Stimulated activated CD4-positive, alpha-beta T cell treated with anti-CD3 and anti-CD28 coated beads, Interleukin-4, amount 100 ng/mL, for 48 hours (primary cell): ENCODE measurements at regions not wholly inside any gene's neighbourhood (a gene's known extent, or its start where the extent isn't known, plus 50 kb on each side); places are given as distances from the start of the nearest gene placed in this dataset.
"Not testable (repeated sequence)": the region's sequence is repeated elsewhere in the genome, so short reads cannot be mapped to it uniquely, and the experiment has no call there.

Experiments used
- DNase-seq, 2 donors: peaks; one replicate each; pipeline ENCODE4 v3.0.0-alpha.2; 2020; ENCODE audit warnings: low read depth in 2 of 2

GRCh38 chr11:38582151-38582550, 1984.1 kb upstream of the RAG2 start:
- DNase-seq: no peak

- no peak for DNase-seq
These were observed 1979.7 kb upstream of the RAG2 start for GRCh38 chr11:38577769-38578168.

DNA sequence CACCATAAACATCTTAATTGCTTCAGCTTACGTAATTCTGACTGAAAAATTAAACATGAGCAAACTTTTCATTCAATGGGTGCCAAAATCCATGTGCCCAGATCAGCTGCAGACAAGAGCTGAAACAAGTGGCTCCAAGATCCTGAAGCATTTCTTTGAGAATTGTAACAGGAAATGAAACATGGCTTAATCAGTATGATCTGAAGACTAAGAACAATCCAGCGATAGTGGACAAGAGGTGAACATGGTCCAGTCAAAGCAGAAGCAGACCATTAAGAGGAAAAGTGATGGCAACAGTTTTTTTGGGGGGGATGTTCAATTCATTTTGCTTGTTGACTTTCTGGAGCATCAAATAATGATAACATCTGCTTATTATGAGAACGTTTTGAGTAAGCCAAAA, 1964.5 kb upstream of the RAG2 start:
- no peak for DNase-seq

GRCh38 chr11:38553148-38553547, 1955.1 kb upstream of the RAG2 start:
- no peak for DNase-seq

DNA sequence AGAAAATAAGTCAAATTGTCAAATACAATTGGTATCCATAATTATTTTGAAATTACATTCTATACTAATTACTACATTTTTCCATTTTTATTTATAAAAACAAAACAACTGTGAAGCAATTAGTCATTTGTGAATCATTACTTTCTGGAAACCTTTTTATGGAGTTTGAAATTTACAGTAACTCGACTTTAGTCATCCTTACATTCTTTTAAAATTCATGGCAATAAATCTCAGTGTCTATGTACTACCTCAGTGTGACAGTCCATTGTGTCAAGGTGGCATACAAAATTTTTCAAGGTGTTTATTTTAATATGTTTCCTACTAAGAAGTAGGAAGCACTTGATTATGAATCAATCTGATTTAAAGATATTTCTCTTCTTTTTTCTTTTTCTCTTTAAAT, 1949.4 kb upstream of the RAG2 start:
- DNase-seq: no peak

GRCh38 chr11:38543986-38544385, 1946.0 kb upstream of the RAG2 start:
- DNase-seq: no peak

- no peak for DNase-seq
These were observed 1945.3 kb upstream of the RAG2 start for GRCh38 chr11:38543311-38543710.

GRCh38 chr11:38538866-38539680, 1941.0 kb upstream of the RAG2 start:
- no peak for DNase-seq

DNA sequence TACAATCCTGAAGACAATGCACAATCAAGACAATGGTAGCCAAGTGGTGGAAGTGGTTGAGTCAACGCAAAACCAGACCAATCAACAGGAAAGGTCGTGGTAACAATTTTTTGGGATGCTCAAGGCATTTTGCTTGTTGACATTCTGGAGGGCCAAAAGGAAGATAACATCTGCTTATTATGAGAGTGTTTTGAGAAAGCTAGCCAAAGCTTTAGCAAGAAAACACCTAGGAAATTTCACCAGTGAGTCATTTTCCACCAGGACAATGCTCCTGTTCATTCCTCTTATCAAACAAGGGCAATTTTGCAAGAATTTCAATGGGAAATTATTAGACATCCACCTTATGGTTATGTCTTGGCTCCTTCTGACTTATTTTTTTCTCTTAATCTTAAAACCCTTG, 1932.2 kb upstream of the RAG2 start:
- no peak for DNase-seq

GRCh38 chr11:38524945-38525344, 1926.9 kb upstream of the RAG2 start:
- DNase-seq: no peak

GRCh38 chr11:38517991-38518390, 1920.0 kb upstream of the RAG2 start:
- no peak for DNase-seq

DNA sequence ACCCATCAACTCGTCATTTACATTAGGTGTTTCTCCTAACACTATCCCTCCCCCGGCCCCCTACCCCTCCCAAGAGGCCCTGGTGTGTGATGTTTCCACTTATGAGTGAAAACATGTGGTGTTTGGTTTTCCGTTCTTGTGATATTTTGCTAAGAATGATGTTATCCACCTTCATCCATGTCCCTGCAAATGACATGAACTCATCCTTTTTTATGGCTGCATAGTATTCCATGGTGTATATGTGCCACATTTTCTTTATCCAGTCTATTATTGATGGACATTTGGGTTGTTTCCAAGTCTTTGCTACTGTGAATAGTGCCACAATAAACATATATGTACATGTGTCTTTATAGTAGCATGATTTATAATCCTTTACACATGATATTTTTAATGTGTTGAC, 1914.8 kb upstream of the RAG2 start:
- not testable (repeated sequence) for DNase-seq

GRCh38 chr11:38510041-38510440, 1912.0 kb upstream of the RAG2 start:
- DNase-seq: no peak

DNA sequence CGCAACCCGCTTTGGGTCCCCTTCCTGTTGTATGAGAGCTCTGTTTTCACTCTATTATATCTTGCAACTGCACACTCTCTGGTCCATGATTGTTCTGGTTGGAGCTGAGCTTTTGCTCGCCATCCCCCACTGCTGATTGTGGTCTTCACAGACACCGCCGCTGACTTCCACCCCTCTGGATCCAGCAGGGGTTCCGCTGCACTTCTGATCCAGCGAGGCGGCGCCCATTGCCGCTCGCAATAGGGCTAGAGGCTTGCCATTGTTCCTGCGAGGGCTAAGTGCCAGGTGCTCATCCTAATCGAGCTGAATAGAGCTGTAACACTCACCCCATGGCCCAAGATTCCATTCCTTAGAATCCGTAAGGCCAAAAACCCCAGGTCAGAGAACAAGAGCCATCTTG, 1905.8 kb upstream of the RAG2 start:
- DNase-seq: no peak

GRCh38 chr11:38498721-38499120, 1900.7 kb upstream of the RAG2 start:
- no peak for DNase-seq

GRCh38 chr11:38491986-38492385, 1894.0 kb upstream of the RAG2 start:
- no peak for DNase-seq

GRCh38 chr11:38481391-38481790, 1883.4 kb upstream of the RAG2 start:
- DNase-seq: no peak

GRCh38 chr11:38476808-38477575, 1879.0 kb upstream of the RAG2 start:
- DNase-seq: no peak

DNA sequence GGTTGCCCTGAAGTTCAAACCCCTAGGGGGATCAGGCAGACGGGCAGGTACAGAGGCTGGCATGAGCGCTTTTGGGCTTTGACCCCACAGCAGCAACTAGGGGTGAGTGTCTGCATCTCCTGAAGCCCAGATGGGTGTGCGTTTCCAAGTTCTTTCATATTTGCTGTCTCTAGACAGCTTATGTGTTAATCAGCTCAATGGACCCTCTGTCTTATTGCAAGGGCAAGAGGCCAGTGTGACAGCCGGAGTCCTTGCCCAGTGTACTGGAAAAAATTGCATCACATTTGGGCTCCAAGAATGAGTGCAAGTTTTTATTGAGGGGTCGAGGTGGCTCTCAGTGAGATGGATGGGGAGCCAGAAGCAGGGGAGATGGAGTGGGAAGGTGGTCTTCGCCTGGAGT, 1863.7 kb upstream of the RAG2 start:
- DNase-seq: no peak

- DNase-seq: no peak
These were observed 1862.9 kb upstream of the RAG2 start for GRCh38 chr11:38460896-38461295.

- DNase-seq: no peak
These were observed 1862.4 kb upstream of the RAG2 start for GRCh38 chr11:38460429-38460828.

- no peak for DNase-seq
These were observed 1858.3 kb upstream of the RAG2 start for GRCh38 chr11:38456371-38456770.

DNA sequence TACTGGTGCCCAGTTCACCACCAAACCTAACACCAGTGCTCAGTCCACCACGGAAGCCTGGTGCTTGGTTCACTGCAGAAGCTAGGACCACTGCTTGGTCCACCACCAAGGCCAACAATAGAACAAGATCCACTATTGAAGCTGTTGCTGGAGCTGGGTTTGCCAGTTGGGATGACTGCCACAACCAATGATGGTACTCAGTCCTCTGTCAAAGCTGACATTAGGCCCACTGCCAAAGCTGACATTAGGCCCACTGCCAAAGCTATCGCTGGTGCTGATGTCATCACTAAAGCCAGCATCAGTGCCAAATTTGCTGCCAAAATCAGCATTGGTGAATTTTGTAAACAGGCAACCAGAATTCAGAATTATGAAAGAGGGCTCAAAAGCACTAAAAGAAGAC, 1850.2 kb upstream of the RAG2 start:
- no peak for DNase-seq
